GM12891 (cell line): ENCODE measurements at regions not wholly inside any gene's neighbourhood (a gene's known extent, or its start where the extent isn't known, plus 50 kb on each side); places are given as distances from the start of the nearest gene placed in this dataset.

ENCODE experiments used
- DNase-seq: peaks from one replicate; pipeline ENCODE4 v3.0.0; 2011; ENCODE audit warnings: low spot score; ENCODE audit not compliant: insufficient read length
- FAIRE-seq: peaks from 2 replicates; lab custom pipeline; 2011; peaks lifted over from hg19 to GRCh38; lab: Jason Lieb, UNC
- PAX5 ChIP-seq: IDR thresholded peaks from 2 replicates; pipeline ENCODE4 v1.6.1; 2011; ENCODE audit warnings: low read length, moderate library complexity, mild to moderate bottlenecking; ENCODE audit not compliant: insufficient read depth, severe bottlenecking
- POLR2A ChIP-seq: IDR thresholded peaks from 2 replicates; pipeline ENCODE4 v1.6.1; 2011; ENCODE audit warnings: low read depth, low read length, control low read depth
- POLR2AphosphoS5 ChIP-seq: IDR thresholded peaks from 2 replicates; pipeline ENCODE4 v1.6.1; 2011; ENCODE audit warnings: low read depth, low read length, control low read depth
- POU2F2 ChIP-seq: IDR thresholded peaks from 2 replicates; pipeline ENCODE4 v1.6.1; 2011; ENCODE audit warnings: low read depth, mild to moderate bottlenecking, control low read depth, low read length, moderate library complexity
- SPI1 ChIP-seq: IDR thresholded peaks from 2 replicates; pipeline ENCODE4 v1.6.1; 2011; ENCODE audit warnings: low read depth, low read length, control low read depth
- TAF1 ChIP-seq: IDR thresholded peaks from 2 replicates; pipeline ENCODE4 v1.6.1; 2011; ENCODE audit warnings: low read depth, low read length, control low read depth

DNA sequence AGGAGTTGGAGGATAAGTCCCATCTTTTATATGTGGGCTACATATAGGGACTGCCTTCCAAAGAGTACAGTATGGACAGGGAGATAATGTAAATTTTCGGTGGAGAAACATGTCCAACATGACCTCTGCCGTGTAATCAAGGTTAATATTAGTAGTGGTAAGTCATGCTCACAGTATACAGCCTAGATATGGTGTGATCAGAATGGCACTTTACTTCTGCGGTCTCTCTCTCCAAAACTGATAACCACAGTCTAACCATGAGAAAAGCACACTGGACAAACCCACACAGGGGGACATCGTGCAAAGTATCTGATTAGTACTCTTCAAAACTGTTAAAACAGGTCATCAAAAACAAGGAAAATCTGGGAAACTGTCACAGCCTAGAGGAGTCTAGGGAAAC, 66.6 kb upstream of the PLCL2 start:
- TF ChIP-seq PAX5 (no peak), POU2F2 (no peak), TAF1 (no peak), POLR2AphosphoS5 (no peak), POLR2A (no peak), SPI1 (no peak)
- no peak for FAIRE-seq
- no peak for DNase-seq

- FAIRE-seq (no peak), DNase-seq (no peak)
- peak; percentile 93 for TF ChIP-seq SPI1
- TF ChIP-seq PAX5: no peak
These were observed 65.8 kb upstream of the PLCL2 start for GRCh38 chr3:16818945-16819344.

DNA sequence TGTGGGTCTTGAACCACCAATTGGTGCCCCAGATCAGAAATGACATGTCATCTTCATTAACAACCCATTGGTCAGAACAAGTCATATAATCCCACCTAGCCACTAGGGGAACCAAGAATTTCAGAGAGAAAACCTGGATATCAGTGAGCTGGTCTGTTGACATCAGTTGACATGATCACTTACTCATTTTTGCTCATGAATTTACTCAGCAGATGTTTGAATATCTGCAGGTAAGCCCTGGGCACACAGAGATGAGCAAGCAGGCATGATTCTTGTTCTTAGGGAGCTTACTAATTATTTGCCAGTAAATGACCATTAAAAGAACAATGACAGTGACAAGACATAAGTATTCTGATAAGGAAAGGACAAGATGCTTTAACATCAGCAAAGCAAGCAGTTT, 64.3 kb upstream of the PLCL2 start:
- DNase-seq (no peak), FAIRE-seq (peak; percentile 71)
- TF ChIP-seq SPI1: no peak

- FAIRE-seq: no peak
- DNase-seq: no peak
- TF ChIP-seq TAF1 (no peak), SPI1 (no peak), POLR2AphosphoS5 (no peak), PAX5 (no peak), POLR2A (no peak), POU2F2 (no peak)
These were observed 63.7 kb upstream of the PLCL2 start for GRCh38 chr3:16821053-16821452.

- TF ChIP-seq POLR2A (no peak), POU2F2 (no peak), POLR2AphosphoS5 (no peak), TAF1 (no peak), SPI1 (no peak), PAX5 (no peak)
- FAIRE-seq: peak; percentile 92
- no peak for DNase-seq
These were observed 60.6 kb upstream of the PLCL2 start for GRCh38 chr3:16824081-16824696.

DNA sequence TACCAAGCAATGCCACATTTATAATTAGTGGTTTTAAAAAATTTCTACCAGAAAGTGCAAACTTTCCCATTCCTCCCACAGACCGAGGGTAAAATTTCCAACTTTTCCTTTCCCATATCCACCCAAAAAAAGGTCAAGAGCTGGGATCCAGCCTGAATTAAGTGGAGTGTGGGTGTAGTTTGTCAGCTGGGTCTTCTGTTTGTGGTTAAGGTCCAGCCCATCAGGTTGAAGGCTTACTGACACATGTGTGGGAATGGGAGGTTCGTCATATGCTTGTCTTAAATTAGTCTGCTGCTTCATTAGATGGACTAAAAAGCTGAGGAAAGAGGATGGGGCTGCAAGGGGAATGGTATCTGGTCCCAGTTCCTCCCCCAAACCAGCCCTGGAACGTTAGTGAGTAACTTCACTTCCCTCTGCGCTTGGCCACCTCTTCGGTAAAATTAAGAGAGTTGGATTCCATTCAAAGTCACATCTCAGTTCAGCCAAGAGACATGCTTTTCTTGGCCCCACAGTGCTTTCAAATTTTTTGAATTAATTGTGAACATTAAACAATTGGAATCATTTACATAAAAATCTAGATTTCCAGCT, 59.0 kb upstream of the PLCL2 start:
- peak; percentile 5 for FAIRE-seq
- no peak for DNase-seq
- TF ChIP-seq SPI1 (no peak), TAF1 (no peak), POLR2A (no peak), POU2F2 (no peak), POLR2AphosphoS5 (no peak), PAX5 (no peak)

GRCh38 chr3:16828815-16829214, 55.9 kb upstream of the PLCL2 start:
- no peak for DNase-seq
- peak; percentile 79 for FAIRE-seq
- TF ChIP-seq POLR2AphosphoS5 (no peak), TAF1 (no peak), PAX5 (no peak), SPI1 (no peak), POLR2A (no peak), POU2F2 (no peak)

- DNase-seq (no peak), FAIRE-seq (no peak)
- TF ChIP-seq POLR2A: no peak
- TF ChIP-seq PAX5: no peak
- TF ChIP-seq POLR2AphosphoS5: no peak
- TF ChIP-seq POU2F2: no peak
- no peak for TF ChIP-seq SPI1
- TF ChIP-seq TAF1: no peak
These were observed 52.9 kb upstream of the PLCL2 start for GRCh38 chr3:16831846-16832245.

DNA sequence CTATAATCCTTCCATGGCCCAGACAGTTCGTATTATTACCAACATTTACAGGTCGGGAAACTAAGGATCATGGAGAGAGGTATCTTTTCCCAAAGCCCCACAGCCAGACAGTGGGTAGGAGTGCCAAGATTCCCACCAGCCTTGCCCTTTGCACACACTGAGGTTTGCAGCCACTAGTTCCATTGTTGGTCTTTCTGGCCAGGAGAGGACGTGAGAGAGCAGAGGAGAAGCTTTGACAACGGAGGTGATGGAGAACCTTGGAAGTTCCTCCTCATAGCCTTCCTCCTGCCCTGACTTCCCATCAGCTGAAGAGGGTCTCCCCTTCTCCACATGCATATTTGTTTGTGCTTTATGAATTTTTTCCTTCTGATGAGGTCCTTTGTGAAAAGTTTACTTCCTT, 50.5 kb upstream of the PLCL2 start:
- DNase-seq: no peak
- TF ChIP-seq POU2F2: no peak
- no peak for TF ChIP-seq POLR2A
- TF ChIP-seq TAF1: no peak
- TF ChIP-seq PAX5: no peak
- TF ChIP-seq SPI1: no peak
- TF ChIP-seq POLR2AphosphoS5: no peak
- FAIRE-seq: no peak

DNA sequence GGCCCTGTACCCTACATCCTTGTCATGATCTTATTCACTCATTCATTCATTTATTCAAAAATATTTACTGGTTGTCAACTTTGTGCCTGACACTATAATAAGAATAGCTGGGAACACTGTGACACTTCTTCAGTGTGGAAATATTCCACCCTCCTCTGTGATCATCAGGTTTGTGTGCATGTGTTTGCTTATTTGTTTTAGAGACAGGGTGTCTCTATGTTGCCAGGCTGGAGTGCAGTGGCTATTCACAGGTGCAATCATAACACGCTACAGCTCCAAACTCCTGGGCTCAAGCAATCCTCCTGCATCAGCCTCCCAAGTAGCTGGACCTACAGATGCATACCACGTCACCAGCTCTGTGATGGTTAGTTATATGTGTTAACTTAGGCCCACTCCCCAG, 50.0 kb upstream of the PLCL2 start:
- TF ChIP-seq POLR2A (no peak), SPI1 (no peak), TAF1 (no peak), POU2F2 (no peak), POLR2AphosphoS5 (no peak), PAX5 (no peak)
- FAIRE-seq (no peak), DNase-seq (no peak)
